Activated naive CD4-positive, alpha-beta T cell treated with anti-CD3 and anti-CD28 coated beads, Interleukin-2, amount 50 U/mL, for 24 hours (primary cell): ENCODE measurements at regions not wholly inside any gene's neighbourhood (a gene's known extent, or its start where the extent isn't known, plus 50 kb on each side); places are given as distances from the start of the nearest gene placed in this dataset.
"Not testable (repeated sequence)": the region's sequence is repeated elsewhere in the genome, so short reads cannot be mapped to it uniquely, and the experiment has no call there.

Experiments
- H3K27ac Mint-ChIP-seq: one replicate; pipeline ENCODE4 v1.8.0; 2021; ENCODE audit warnings: mild to moderate bottlenecking, mixed read lengths
- H3K27me3 Mint-ChIP-seq: one replicate; pipeline ENCODE4 v1.8.0; 2021; ENCODE audit warnings: mixed read lengths
- H3K36me3 Mint-ChIP-seq: one replicate; pipeline ENCODE4 v1.8.0; 2021; ENCODE audit warnings: mixed read lengths
- H3K4me1 Mint-ChIP-seq: one replicate; pipeline ENCODE4 v1.8.0; 2021; ENCODE audit warnings: mixed read lengths
- H3K4me3 Mint-ChIP-seq: one replicate; pipeline ENCODE4 v1.8.0; 2021; ENCODE audit warnings: mild to moderate bottlenecking, mixed read lengths
- H3K9me3 Mint-ChIP-seq: one replicate; pipeline ENCODE4 v1.8.0; 2021; ENCODE audit warnings: mixed read lengths

GRCh38 chr17:33942414-33942813 is 312.7 kb upstream of the CCL2 start:
- no peaks in the 10 kb centered on the region for H3K9me3 Mint-ChIP-seq
- no peak overlapping the region for H3K4me3 Mint-ChIP-seq
- H3K36me3 Mint-ChIP-seq, result no peaks in the 10 kb centered on the region
- no peaks in the 10 kb centered on the region for H3K4me1 Mint-ChIP-seq
- H3K27ac Mint-ChIP-seq, result no peak overlapping the region
- H3K27me3 Mint-ChIP-seq, result peaks cover 4% of the 10 kb centered on the region

- no peaks in the 10 kb centered on the region for H3K4me1 Mint-ChIP-seq
- no peak overlapping the region for H3K4me3 Mint-ChIP-seq
- no peaks in the 10 kb centered on the region for H3K9me3 Mint-ChIP-seq
- no peak overlapping the region for H3K27ac Mint-ChIP-seq
- no peaks in the 10 kb centered on the region for H3K36me3 Mint-ChIP-seq
- peaks cover 4% of the 10 kb centered on the region for H3K27me3 Mint-ChIP-seq
Observed at GRCh38 chr17:33944412-33944811, 310.7 kb upstream of the CCL2 start.

GRCh38 chr17:33944826-33945225 is 310.3 kb upstream of the CCL2 start:
- Mint-ChIP-seq H3K36me3 (no peaks in the 10 kb centered on the region), H3K4me3 (no peak overlapping the region), H3K9me3 (no peaks in the 10 kb centered on the region), H3K27ac (no peak overlapping the region), H3K4me1 (no peaks in the 10 kb centered on the region), H3K27me3 (peaks cover 4% of the 10 kb centered on the region)

GRCh38 chr17:33945646-33946546 is 309.2 kb upstream of the CCL2 start:
- no peaks in the 10 kb centered on the region for H3K9me3 Mint-ChIP-seq
- H3K4me1 Mint-ChIP-seq, result no peaks in the 10 kb centered on the region
- no peak overlapping the region for H3K4me3 Mint-ChIP-seq
- H3K27me3 Mint-ChIP-seq, result peaks cover under 1% of the 10 kb centered on the region
- no peaks in the 10 kb centered on the region for H3K36me3 Mint-ChIP-seq
- H3K27ac Mint-ChIP-seq, result no peak overlapping the region

GRCh38 chr17:33947762-33948161 is 307.3 kb upstream of the CCL2 start:
- no peaks in the 10 kb centered on the region for H3K9me3 Mint-ChIP-seq
- no peaks in the 10 kb centered on the region for H3K27me3 Mint-ChIP-seq
- no peaks in the 10 kb centered on the region for H3K4me1 Mint-ChIP-seq
- H3K4me3 Mint-ChIP-seq, result no peak overlapping the region
- H3K27ac Mint-ChIP-seq, result no peak overlapping the region
- no peaks in the 10 kb centered on the region for H3K36me3 Mint-ChIP-seq

GRCh38 chr17:33948309-33948708 is 306.8 kb upstream of the CCL2 start:
- Mint-ChIP-seq H3K36me3 (no peaks in the 10 kb centered on the region), H3K4me1 (no peaks in the 10 kb centered on the region), H3K27me3 (no peaks in the 10 kb centered on the region), H3K4me3 (no peak overlapping the region), H3K9me3 (no peaks in the 10 kb centered on the region), H3K27ac (no peak overlapping the region)

GRCh38 chr17:33949100-33949499 is 306.0 kb upstream of the CCL2 start:
- Mint-ChIP-seq H3K36me3 (no peaks in the 10 kb centered on the region), H3K4me1 (no peaks in the 10 kb centered on the region), H3K4me3 (no peak overlapping the region), H3K27me3 (peaks cover 3% of the 10 kb centered on the region), H3K27ac (no peak overlapping the region), H3K9me3 (no peaks in the 10 kb centered on the region)

- no peaks in the 10 kb centered on the region for H3K9me3 Mint-ChIP-seq
- H3K4me1 Mint-ChIP-seq, result no peaks in the 10 kb centered on the region
- no peaks in the 10 kb centered on the region for H3K36me3 Mint-ChIP-seq
- no peak overlapping the region for H3K4me3 Mint-ChIP-seq
- peaks cover 4% of the 10 kb centered on the region for H3K27me3 Mint-ChIP-seq
- no peak overlapping the region for H3K27ac Mint-ChIP-seq
Observed at GRCh38 chr17:33950061-33950460, 305.0 kb upstream of the CCL2 start.

GRCh38 chr17:33952425-33952824 is 302.7 kb upstream of the CCL2 start:
- H3K4me1 Mint-ChIP-seq, result no peaks in the 10 kb centered on the region
- peaks cover 7% of the 10 kb centered on the region for H3K27me3 Mint-ChIP-seq
- no peaks in the 10 kb centered on the region for H3K9me3 Mint-ChIP-seq
- H3K4me3 Mint-ChIP-seq, result no peak overlapping the region
- H3K36me3 Mint-ChIP-seq, result no peaks in the 10 kb centered on the region
- H3K27ac Mint-ChIP-seq, result no peak overlapping the region

- H3K4me3 Mint-ChIP-seq, result no peak overlapping the region
- H3K4me1 Mint-ChIP-seq, result no peaks in the 10 kb centered on the region
- H3K27ac Mint-ChIP-seq, result no peak overlapping the region
- H3K27me3 Mint-ChIP-seq, result peaks cover 7% of the 10 kb centered on the region
- H3K36me3 Mint-ChIP-seq, result no peaks in the 10 kb centered on the region
- peaks cover 5% of the 10 kb centered on the region for H3K9me3 Mint-ChIP-seq
Observed at GRCh38 chr17:33954597-33954996, 300.5 kb upstream of the CCL2 start.

GRCh38 chr17:33955461-33955860 is 299.6 kb upstream of the CCL2 start:
- Mint-ChIP-seq H3K27me3 (peaks cover 7% of the 10 kb centered on the region), H3K9me3 (peaks cover 5% of the 10 kb centered on the region), H3K27ac (no peak overlapping the region), H3K4me3 (no peak overlapping the region), H3K4me1 (no peaks in the 10 kb centered on the region), H3K36me3 (no peaks in the 10 kb centered on the region)

- H3K36me3 Mint-ChIP-seq, H3K27ac Mint-ChIP-seq, H3K9me3 Mint-ChIP-seq, H3K4me1 Mint-ChIP-seq, H3K4me3 Mint-ChIP-seq, H3K27me3 Mint-ChIP-seq: not testable (repeated sequence)
Observed at GRCh38 chr17:33959098-33959497, 296.0 kb upstream of the CCL2 start.

- Mint-ChIP-seq H3K4me3 (no peak overlapping the region), H3K4me1 (peaks cover 9% of the 10 kb centered on the region), H3K27me3 (peaks cover 1% of the 10 kb centered on the region), H3K36me3 (no peaks in the 10 kb centered on the region), H3K9me3 (peaks cover 5% of the 10 kb centered on the region), H3K27ac (no peak overlapping the region)
Observed at GRCh38 chr17:33962857-33963655, 292.0 kb upstream of the CCL2 start.

GRCh38 chr17:33964344-33964979 is 290.6 kb upstream of the CCL2 start:
- Mint-ChIP-seq H3K4me1 (peaks cover 19% of the 10 kb centered on the region), H3K27me3 (peaks cover 3% of the 10 kb centered on the region), H3K4me3 (peak overlapping the region; percentile 3), H3K27ac (no peak overlapping the region), H3K9me3 (no peaks in the 10 kb centered on the region), H3K36me3 (no peaks in the 10 kb centered on the region)

GRCh38 chr17:33966410-33967059 is 288.6 kb upstream of the CCL2 start:
- H3K27ac Mint-ChIP-seq, result no peak overlapping the region
- H3K4me3 Mint-ChIP-seq, result no peak overlapping the region
- H3K4me1 Mint-ChIP-seq, result peaks cover 19% of the 10 kb centered on the region
- no peaks in the 10 kb centered on the region for H3K36me3 Mint-ChIP-seq
- no peaks in the 10 kb centered on the region for H3K9me3 Mint-ChIP-seq
- H3K27me3 Mint-ChIP-seq, result peaks cover 3% of the 10 kb centered on the region
